ENCODE measurements at regions not wholly inside any gene's neighbourhood (a gene's known extent, or its start where the extent isn't known, plus 50 kb on each side); places are given as distances from the start of the nearest gene placed in this dataset.

DNA sequence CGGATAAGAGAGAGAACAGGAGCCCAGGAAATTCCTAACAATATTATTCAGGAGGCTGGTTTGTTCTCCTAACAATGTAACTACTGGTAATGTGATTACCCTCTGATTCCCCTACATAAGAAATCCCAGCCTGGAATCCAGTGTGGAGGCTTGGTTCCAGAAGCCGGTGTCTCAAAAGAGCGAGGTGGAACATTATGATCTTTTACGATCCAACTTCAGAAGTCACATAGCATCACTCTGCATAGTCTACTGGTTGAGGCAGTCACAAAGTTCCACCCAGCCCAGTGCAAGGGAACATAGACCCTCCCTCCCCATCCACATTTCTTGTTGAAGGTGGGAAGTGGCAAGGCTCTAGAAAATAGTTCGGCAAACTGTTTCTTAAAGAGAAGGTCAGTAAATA lies 81.6 kb upstream of the GALNT15 start:
- TF ChIP-seq, protein P1, sequence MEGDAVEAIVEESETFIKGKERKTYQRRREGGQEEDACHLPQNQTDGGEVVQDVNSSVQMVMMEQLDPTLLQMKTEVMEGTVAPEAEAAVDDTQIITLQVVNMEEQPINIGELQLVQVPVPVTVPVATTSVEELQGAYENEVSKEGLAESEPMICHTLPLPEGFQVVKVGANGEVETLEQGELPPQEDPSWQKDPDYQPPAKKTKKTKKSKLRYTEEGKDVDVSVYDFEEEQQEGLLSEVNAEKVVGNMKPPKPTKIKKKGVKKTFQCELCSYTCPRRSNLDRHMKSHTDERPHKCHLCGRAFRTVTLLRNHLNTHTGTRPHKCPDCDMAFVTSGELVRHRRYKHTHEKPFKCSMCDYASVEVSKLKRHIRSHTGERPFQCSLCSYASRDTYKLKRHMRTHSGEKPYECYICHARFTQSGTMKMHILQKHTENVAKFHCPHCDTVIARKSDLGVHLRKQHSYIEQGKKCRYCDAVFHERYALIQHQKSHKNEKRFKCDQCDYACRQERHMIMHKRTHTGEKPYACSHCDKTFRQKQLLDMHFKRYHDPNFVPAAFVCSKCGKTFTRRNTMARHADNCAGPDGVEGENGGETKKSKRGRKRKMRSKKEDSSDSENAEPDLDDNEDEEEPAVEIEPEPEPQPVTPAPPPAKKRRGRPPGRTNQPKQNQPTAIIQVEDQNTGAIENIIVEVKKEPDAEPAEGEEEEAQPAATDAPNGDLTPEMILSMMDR (IDR thresholded peaks at IDR 0.05) = no peak
- TF ChIP-seq POLR2A (IDR thresholded peaks at IDR 0.05) = no peak
